NOMO-1 treated with DMSO at 0.1 percent for 48 hours (cell line): ENCODE measurements at regions not wholly inside any gene's neighbourhood (a gene's known extent, or its start where the extent isn't known, plus 50 kb on each side); places are given as distances from the start of the nearest gene placed in this dataset.
"Not testable (repeated sequence)": the region's sequence is repeated elsewhere in the genome, so short reads cannot be mapped to it uniquely, and the experiment has no call there.

Experiments used
- DNase-seq: peaks from one replicate; lab custom pipeline; 2025; ENCODE audit not compliant: unreplicated experiment; lab: John Stamatoyannopoulos, UW

- DNase-seq: no peak
Observed at GRCh38 chr3:156044634-156044975, 75.8 kb upstream of the KCNAB1 start.

- DNase-seq: not testable (repeated sequence)
Observed at GRCh38 chr3:156048483-156048882, 71.9 kb upstream of the KCNAB1 start.

- DNase-seq: peak; percentile 27
Observed at GRCh38 chr3:156050918-156051317, 69.5 kb upstream of the KCNAB1 start.

GRCh38 chr3:156051651-156052050 is 68.7 kb upstream of the KCNAB1 start:
- no peak for DNase-seq

GRCh38 chr3:156052115-156052514 is 68.3 kb upstream of the KCNAB1 start:
- no peak for DNase-seq

- DNase-seq: peak; percentile 53
Observed at GRCh38 chr3:156059950-156060501, 60.4 kb upstream of the KCNAB1 start.

- not testable (repeated sequence) for DNase-seq
Observed at GRCh38 chr3:156068151-156068550, 52.2 kb upstream of the KCNAB1 start.

GRCh38 chr3:156070028-156070427 is 50.4 kb upstream of the KCNAB1 start:
- DNase-seq: no peak
